Endothelial cell of umbilical vein (primary cell): ENCODE measurements at regions not wholly inside any gene's neighbourhood (a gene's known extent, or its start where the extent isn't known, plus 50 kb on each side); places are given as distances from the start of the nearest gene placed in this dataset.

Experiments used
- BruUV-seq: library from RNA; stranded (reverse); fragments of 400-500 nt; replicated peaks from 2 replicates; lab custom pipeline; 2021; lab: Mats Ljungman, UMichigan
- CTCF ChIA-PET: fragments of 300-600, 350-600 bp; sonication (Branson Sonifier 250); formaldehyde crosslinking; loops from one replicate; lab custom pipeline; 2021; ENCODE audit warnings: antibody characterized with exemption, inconsistent platforms; lab: Charles Lee
- POLR2A ChIA-PET: fragments of 300-600, 350-600 bp; sonication (Branson Sonifier 250); formaldehyde crosslinking; loops from one replicate; lab custom pipeline; 2021; ENCODE audit warnings: antibody characterized with exemption, inconsistent platforms; lab: Charles Lee
- DNase-seq: peaks from one replicate; pipeline ENCODE4 v3.0.0-alpha.2; 2011; ENCODE audit warnings: low read depth, low spot score
- FAIRE-seq: peaks from 2 replicates; lab custom pipeline; 2011; peaks lifted over from hg19 to GRCh38; lab: Jason Lieb, UNC
- H2AFZ ChIP-seq: 2 replicates; pipeline ENCODE4 v1.6.0; 2012; ENCODE audit warnings: low read depth, low read length, control low read depth, inconsistent platforms
- H3K27ac ChIP-seq: 2 replicates; pipeline ENCODE4 v1.5.1; 2011; ENCODE audit warnings: low read depth, mild to moderate bottlenecking, control low read depth, low read length, moderate library complexity; ENCODE audit not compliant: insufficient read depth
- H3K27me3 ChIP-seq, 2 experiments: 2 replicates each; pipeline versions ENCODE4 v1.6.0 to v1.6.1; 2011; ENCODE audit warnings: low read length in 2 of 2, mixed read lengths in 1 of 2; ENCODE audit not compliant: control insufficient read depth in 2 of 2, insufficient read depth in 2 of 2
- H3K36me3 ChIP-seq, 2 experiments: 2 replicates in 1 of 2; 3 replicates in 1 of 2; pipeline ENCODE4 v1.5.1; 2011; ENCODE audit warnings: low read length in 2 of 2, mild to moderate bottlenecking in 1 of 2, moderate library complexity in 1 of 2; ENCODE audit not compliant: control insufficient read depth in 2 of 2, insufficient read depth in 2 of 2; ENCODE audit errors: extremely low read depth in 1 of 2
- H3K4me1 ChIP-seq: 3 replicates; pipeline ENCODE4 v1.5.1; 2011; ENCODE audit warnings: mild to moderate bottlenecking, low read length; ENCODE audit not compliant: control insufficient read depth, insufficient read depth; ENCODE audit errors: extremely low read depth
- H3K4me2 ChIP-seq: 2 replicates; pipeline ENCODE4 v1.6.1; 2011; ENCODE audit warnings: low read length, control low read depth, mixed read lengths; ENCODE audit not compliant: insufficient read depth
- H3K4me3 ChIP-seq, 3 experiments: fragments of 200-600 bp in 1 of 3; sonication (generic), shearing (Covaris generic) in 1 of 3; replicated peaks in 1 of 3; 2 replicates each; pipeline ENCODE4 v1.5.1; 2011 to 2016; ENCODE audit warnings: control low read depth in 3 of 3, low read length in 3 of 3, mild to moderate bottlenecking in 2 of 3, inconsistent platforms in 1 of 3, low read depth in 1 of 3, moderate library complexity in 1 of 3; ENCODE audit not compliant: insufficient read depth in 1 of 3
- H3K79me2 ChIP-seq: 2 replicates; pipeline ENCODE4 v1.6.0; 2012; ENCODE audit warnings: low read length, inconsistent platforms; ENCODE audit not compliant: control insufficient read depth, insufficient read depth
- H3K9ac ChIP-seq: replicated peaks from 2 replicates; pipeline ENCODE3; 2011; ENCODE audit warnings: low read length, control low read depth; ENCODE audit not compliant: insufficient read depth; ENCODE audit errors: extremely low read depth
- H3K9me1 ChIP-seq: replicated peaks from 3 replicates; pipeline ENCODE4 v1.6.0; 2011; ENCODE audit warnings: mild to moderate bottlenecking, low read length; ENCODE audit not compliant: control insufficient read depth, insufficient read depth; ENCODE audit errors: extremely low read depth
- H3K9me3 ChIP-seq: replicated peaks from 2 replicates; pipeline ENCODE4 v1.5.1; 2012; ENCODE audit warnings: low read length, inconsistent platforms; ENCODE audit not compliant: control insufficient read depth, insufficient read depth
- H4K20me1 ChIP-seq: replicated peaks from 2 replicates; pipeline ENCODE3; 2011; ENCODE audit warnings: mild to moderate bottlenecking, low read length; ENCODE audit not compliant: control insufficient read depth, insufficient read depth; ENCODE audit errors: extremely low read depth
- CTCF ChIP-seq, 2 donors: IDR thresholded peaks; 1 replicate in 1 of 2; 2 replicates in 1 of 2; pipeline ENCODE4 v1.5.1; 2011; ENCODE audit warnings: low read length in 2 of 2, mild to moderate bottlenecking in 2 of 2, moderate library complexity in 2 of 2, control low read depth in 1 of 2, inconsistent platforms in 1 of 2, low read depth in 1 of 2; ENCODE audit not compliant: insufficient read depth in 1 of 2; ENCODE audit errors: extremely low read depth in 1 of 2
- EZH2 ChIP-seq: IDR thresholded peaks from 2 replicates; pipeline ENCODE4 v1.6.1; 2012; ENCODE audit warnings: borderline replicate concordance, low read depth, mild to moderate bottlenecking, moderate library complexity, low read length, inconsistent platforms; ENCODE audit not compliant: severe bottlenecking
- FOS ChIP-seq: IDR thresholded peaks from 2 replicates; pipeline ENCODE4 v1.6.1; 2011; ENCODE audit warnings: mild to moderate bottlenecking, low read length, moderate library complexity, borderline replicate concordance; ENCODE audit not compliant: insufficient read depth
- GATA2 ChIP-seq: IDR thresholded peaks from 2 replicates; pipeline ENCODE4 v1.7.0; 2011; ENCODE audit warnings: low read depth, mild to moderate bottlenecking, moderate library complexity, mixed read lengths, low read length; ENCODE audit not compliant: insufficient read length, insufficient read depth
- JUN ChIP-seq: IDR thresholded peaks from 2 replicates; pipeline ENCODE4 v1.6.1; 2011; ENCODE audit warnings: borderline replicate concordance, low read depth; ENCODE audit not compliant: insufficient read length, insufficient read depth
- MAX ChIP-seq: IDR thresholded peaks from 2 replicates; pipeline ENCODE4 v1.6.1; 2011; ENCODE audit not compliant: insufficient read depth, insufficient read length
- MYC ChIP-seq: IDR thresholded peaks from one replicate; pipeline ENCODE4 v1.6.1; 2011; ENCODE audit warnings: mild to moderate bottlenecking, low read depth, low read length
- POLR2A ChIP-seq: IDR thresholded peaks from 2 replicates; pipeline ENCODE4 v1.6.1; 2012; ENCODE audit warnings: low read depth, mild to moderate bottlenecking, control low read depth, low read length
- POLR2AphosphoS5 ChIP-seq: IDR thresholded peaks from 2 replicates; pipeline ENCODE4 v1.6.1; 2012; ENCODE audit warnings: low read depth, mild to moderate bottlenecking, control low read depth, low read length, moderate library complexity; ENCODE audit not compliant: insufficient read depth
- dilution Hi-C: fragments of 300-500 bp; cut with MboI; formaldehyde crosslinking; loops from one replicate; pipeline ENCODE4 v1.15.0; 2019; ENCODE audit warnings: low sequenced_read_pairs; ENCODE audit not compliant: extremely low pct_ligation_motif_present
- intact Hi-C: fragments of 100-400 bp; cut with micrococcal nuclease; formaldehyde crosslinking; loops from one replicate; pipeline ENCODE4 v1.10.0; 2022

DNA sequence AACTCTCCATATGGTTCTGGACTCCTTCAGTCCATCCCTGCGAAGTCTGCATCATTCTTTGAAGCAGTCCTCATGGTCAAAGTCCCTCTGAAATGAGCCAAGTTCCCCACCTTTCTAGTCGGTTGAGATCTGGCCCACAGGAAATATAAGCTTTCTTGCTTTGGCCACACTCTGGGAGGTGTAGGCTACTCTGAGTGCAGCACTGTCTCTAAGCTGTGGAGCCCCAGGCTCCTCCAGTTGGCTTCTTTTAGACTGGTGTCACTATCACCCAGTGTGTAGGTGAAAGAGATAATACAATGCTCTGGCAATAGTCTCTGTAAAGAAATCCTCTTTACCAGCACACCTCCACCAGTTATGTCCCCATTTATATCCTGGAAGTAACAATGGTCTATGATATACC is 486.5 kb upstream of the KLF12 start:
- no peaks in the 10 kb centered on the region for H3K4me1 ChIP-seq
- POLR2A ChIA-PET = no interaction called here
- dilution Hi-C loops = no loop called here
- DNase-seq (no peak), FAIRE-seq (no peak)
- intact Hi-C loops = no loop called here
- H4K20me1 ChIP-seq = no peaks in the 10 kb centered on the region
- no peaks in the 10 kb centered on the region for H3K9me3 ChIP-seq
- no peaks in the 10 kb centered on the region for H3K36me3 ChIP-seq
- H3K9ac ChIP-seq = no peak overlapping the region
- no TSS peak for BruUV-seq
- CTCF ChIA-PET = no interaction called here
- H3K9me1 ChIP-seq = no peaks in the 10 kb centered on the region
- TF ChIP-seq EZH2 = no peak
- TF ChIP-seq CTCF (IDR thresholded peaks at IDR 0.05; ENCODE audit: extremely low read depth in 1 of 2, insufficient read depth in 1 of 2, low read depth in 1 of 2, low read length in 2 of 2) = no peak
- TF ChIP-seq POLR2A = no peak
- TF ChIP-seq POLR2AphosphoS5 = no peak
- TF ChIP-seq MAX = no peak
- no peak for TF ChIP-seq JUN
- no peak for TF ChIP-seq MYC
- no peak for TF ChIP-seq GATA2
- no peak for TF ChIP-seq FOS
- no peaks in the 10 kb centered on the region for H3K79me2 ChIP-seq
- H3K27ac ChIP-seq = no peak overlapping the region
- H3K4me2 ChIP-seq = no peak overlapping the region
- no peaks in the 10 kb centered on the region for H3K27me3 ChIP-seq
- H3K4me3 ChIP-seq = no peak overlapping the region
- H2AFZ ChIP-seq = no peak overlapping the region
